GM12874 (cell line): ENCODE measurements at regions not wholly inside any gene's neighbourhood (a gene's known extent, or its start where the extent isn't known, plus 50 kb on each side); places are given as distances from the start of the nearest gene placed in this dataset.

Source experiments
- CTCF ChIP-seq: IDR thresholded peaks from 2 replicates; pipeline ENCODE4 v1.5.1; 2011; ENCODE audit warnings: low read depth, mild to moderate bottlenecking, control low read depth, low read length, moderate library complexity; ENCODE audit not compliant: insufficient read depth

DNA sequence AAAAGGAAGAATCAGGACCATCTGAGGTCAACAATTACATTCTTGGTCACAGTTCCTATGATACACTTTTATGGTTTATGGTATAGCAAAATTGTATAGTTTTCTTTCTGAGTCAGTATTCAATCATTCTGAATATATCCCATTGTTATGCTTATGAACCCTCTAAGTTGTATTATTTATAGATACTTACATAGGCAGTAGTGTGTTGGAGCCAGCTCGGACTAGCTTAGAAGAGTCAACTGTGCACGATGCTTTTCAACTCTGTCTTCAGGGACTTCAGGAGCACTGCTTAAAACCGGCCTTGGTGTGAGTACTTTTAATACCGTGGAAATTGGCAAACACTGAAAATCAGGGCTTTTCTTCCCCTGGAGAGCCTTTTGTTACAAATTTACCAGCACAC, 215.7 kb downstream of the IKZF2 start:
- no peak for TF ChIP-seq CTCF

DNA sequence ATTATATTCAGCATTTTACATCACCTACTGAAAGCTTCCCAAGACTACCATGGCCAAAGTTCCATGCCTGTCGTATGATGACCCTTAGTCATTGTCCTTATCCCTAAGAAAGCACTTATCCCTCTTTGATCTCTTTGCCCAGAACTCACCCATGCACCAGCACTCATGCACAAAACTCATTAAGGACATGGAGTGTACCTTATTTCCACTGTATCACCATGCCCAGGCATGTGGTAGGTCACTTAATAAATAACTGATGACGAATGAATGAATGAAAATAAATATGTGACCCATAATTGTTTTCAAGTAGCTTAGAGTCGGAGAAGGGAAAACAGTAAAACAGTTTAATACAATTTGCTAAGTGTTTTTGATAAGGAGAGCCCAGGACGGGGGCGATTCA, 220.1 kb downstream of the IKZF2 start:
- no peak for TF ChIP-seq CTCF

DNA sequence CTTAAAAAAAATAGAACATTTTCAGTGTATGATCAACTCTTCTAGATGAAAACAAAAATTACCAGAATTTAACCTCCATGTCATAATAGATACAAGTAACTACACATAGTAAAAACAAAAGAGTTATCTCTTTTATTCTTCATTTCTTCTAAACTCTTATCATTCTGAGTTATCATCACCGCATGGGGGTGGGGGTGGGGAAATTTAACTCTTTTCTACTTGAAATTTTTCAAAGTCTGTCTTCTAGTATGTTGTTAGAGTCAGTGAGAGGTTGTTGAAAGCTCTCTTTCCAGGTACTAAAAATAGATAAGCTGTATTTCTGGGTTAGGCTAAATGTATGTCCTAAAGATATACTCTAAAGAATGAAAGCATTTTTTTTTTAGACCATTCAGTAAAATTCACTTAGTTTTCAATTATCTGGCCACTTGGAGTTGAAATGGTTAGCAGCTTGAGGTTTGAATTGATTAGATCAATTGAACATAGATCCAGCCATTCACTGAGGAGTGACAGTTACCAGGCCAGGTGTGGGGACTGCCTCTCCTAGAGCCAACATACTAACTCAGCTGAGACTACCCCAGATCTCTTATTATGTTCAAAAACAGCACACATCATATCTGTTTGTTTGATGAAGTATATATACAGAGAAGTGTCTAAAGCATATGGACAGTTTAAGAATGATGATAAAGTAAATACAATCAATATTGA, 220.7 kb downstream of the IKZF2 start:
- no peak for TF ChIP-seq CTCF

DNA sequence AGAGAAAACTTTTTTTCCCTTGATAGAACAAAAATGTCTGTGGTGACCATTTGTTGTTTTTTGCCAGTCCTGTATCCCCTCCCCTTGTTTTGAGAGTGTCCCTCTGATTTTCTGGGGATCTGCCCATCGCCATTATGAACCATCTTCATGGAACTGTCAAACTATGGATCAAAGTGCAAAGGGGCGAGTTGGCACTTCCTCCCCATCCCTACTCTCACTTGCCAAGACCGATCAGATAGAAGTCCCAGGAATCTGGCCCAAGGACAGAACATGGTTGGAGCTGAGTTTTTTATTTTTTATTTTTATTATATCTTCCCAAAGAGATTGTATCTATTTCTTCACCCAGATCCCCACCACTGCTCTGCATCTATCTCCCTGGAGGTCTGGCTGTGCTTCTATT, 221.4 kb downstream of the IKZF2 start:
- TF ChIP-seq CTCF: no peak

DNA sequence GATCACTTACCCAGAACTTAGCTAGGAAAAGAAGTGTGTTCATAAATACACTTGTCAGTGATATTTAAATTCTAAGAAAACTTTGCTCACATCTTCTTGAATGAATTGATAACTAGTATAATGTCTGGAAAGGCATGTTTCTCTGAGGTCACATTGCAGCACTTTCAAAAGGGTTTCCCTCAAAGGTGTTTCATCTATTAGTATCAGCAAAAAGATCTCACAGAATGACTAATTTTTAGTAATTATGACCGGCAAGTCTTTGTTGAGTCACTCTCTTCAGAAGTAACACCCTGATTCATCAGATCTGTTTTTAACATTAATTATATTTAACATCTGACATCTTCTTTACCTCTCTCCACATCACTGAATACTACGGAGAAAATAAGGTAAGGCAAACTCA, 222.3 kb downstream of the IKZF2 start:
- no peak for TF ChIP-seq CTCF

DNA sequence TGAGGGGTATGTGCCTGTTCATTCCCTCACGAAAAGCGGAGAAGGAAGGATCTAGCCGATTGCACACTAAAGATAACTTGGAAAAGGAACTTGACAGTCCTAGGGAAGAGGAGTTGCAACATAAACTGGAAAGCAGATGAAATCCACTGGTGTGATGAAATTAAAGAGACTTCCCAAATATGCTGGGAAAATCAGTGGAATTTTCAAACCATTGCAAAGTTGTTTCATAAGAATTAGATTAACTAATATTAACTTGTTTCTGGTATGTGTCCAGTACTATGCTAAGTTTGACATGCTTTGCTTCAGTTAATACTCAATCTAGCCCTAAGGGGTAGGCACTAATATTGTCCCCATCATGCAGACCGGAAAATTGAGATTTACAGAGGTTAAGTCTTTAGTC, 222.7 kb downstream of the IKZF2 start:
- no peak for TF ChIP-seq CTCF

- TF ChIP-seq CTCF: no peak
Observed at GRCh38 chr2:212926940-212927339, 224.5 kb downstream of the IKZF2 start.
